HG03460 (cell line): ENCODE measurements at regions not wholly inside any gene's neighbourhood (a gene's known extent, or its start where the extent isn't known, plus 50 kb on each side); places are given as distances from the start of the nearest gene placed in this dataset.
"Not testable (repeated sequence)": the region's sequence is repeated elsewhere in the genome, so short reads cannot be mapped to it uniquely, and the experiment has no call there.

Source experiments
- ATAC-seq: cut with Tn5 transposase; IDR thresholded peaks from one replicate; pipeline ENCODE4 v1.9.1; 2021; ENCODE audit not compliant: unreplicated experiment

DNA sequence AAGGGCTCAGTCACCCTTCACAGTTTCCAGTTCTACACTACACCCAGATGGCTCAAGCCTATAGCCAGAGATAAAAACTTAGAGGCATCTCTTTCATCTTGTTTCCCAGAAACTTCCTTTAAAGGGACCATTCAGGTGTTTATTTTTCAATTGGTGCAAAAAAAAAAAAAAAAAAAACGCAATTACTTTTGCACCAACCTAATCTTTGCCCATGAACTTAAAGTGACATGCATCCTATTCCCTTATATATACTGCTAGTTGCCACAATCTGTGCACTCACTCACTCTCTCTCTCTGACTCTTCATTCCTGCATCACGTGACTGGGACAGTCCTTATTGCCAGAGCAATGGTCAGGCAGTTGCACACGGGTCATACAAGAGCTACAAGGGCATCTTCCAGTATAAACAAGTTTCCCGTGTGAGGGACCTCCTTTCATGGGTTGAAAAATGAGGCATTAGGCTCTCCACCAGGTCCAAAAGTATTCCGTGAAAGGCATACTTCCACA is 789.4 kb downstream of the EPHA4 start:
- no peak for ATAC-seq

- ATAC-seq: no peak
Measured at GRCh38 chr2:220783671-220784070, 788.4 kb downstream of the EPHA4 start.

DNA sequence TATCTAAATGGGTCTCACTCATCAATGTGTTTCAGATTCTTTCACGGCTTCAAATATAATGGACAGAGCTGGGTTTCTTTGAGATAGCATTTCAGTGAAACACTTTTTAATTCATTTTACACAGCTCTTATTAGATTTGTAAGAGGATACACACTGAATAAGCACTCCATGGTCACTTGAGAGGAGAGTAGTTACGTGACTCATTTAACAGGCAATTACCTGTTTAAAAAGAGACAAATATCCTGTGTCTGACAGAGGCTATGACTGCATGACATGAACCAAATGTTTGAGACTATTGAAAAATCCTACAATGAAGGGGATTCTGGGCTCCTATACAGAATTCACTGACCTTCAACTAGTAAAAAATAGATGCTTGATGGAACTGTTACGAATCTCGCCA is 786.9 kb downstream of the EPHA4 start:
- no peak for ATAC-seq

DNA sequence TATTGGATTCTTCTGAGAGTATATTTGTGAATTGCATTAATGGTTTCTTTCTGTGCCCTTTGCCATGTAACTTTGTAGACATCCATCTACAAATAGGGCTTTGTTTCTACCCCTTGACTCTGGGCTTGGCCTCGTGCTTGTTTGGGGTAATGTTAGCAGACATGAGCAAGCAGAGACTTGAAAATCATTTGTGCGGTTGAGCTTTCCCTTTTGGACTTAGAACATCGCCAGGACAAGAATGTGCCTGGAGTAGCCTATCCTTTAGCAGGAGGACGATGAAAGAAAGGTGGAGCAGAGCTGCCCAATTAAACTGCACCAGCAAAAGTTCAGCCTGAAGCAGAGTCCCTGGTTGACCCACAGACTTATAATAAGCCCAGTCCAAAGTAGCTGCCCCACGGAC is 785.9 kb downstream of the EPHA4 start:
- no peak for ATAC-seq

- ATAC-seq: no peak
Measured at GRCh38 chr2:220787251-220787650, 784.9 kb downstream of the EPHA4 start.

- no peak for ATAC-seq
Measured at GRCh38 chr2:220789961-220790360, 782.1 kb downstream of the EPHA4 start.

DNA sequence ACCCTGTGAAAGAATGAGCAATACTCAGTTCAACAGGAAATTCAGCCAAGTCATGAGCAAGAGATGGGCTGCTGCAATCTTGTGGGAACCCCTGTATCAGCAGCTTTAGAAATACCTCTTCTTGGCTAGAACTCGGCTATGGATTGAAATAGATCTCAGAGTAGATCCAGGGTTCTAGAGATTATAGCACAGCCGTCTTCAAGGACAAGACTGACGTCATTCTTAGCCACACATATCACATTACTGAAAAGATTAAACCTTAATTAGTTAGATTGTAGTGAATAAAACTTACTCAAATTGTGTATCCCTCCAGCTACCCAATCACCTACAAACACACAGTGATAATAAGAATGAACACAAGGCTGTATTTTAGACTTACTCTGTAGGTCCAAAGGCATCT is 776.4 kb downstream of the EPHA4 start:
- no peak for ATAC-seq

GRCh38 chr2:220811115-220811514 is 761.0 kb downstream of the EPHA4 start:
- ATAC-seq: no peak

- ATAC-seq: no peak
Measured at GRCh38 chr2:220811952-220812570, 760.0 kb downstream of the EPHA4 start.

DNA sequence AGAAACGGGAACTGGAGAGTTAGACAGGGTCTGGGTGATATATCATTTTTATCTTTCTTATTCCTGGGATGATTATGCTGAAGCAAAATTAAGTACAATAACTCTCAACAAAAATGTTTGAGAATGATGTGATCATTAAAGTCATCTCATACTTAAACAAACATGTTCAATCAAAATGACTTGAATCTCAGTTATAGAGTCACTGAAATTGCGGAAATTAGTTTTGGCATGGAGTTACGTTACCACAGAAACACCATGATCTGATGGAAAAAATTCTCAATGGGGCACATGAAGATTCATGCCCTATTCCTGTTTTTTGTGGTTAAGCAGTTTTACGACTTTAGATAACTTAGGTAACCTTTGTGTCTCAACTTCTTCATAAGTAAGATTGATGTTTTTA is 757.7 kb downstream of the EPHA4 start:
- no peak for ATAC-seq

- ATAC-seq: no peak
Measured at GRCh38 chr2:220815698-220816097, 756.4 kb downstream of the EPHA4 start.

- ATAC-seq: no peak
Measured at GRCh38 chr2:220821683-220822082, 750.4 kb downstream of the EPHA4 start.

GRCh38 chr2:220823590-220823989 is 748.5 kb downstream of the EPHA4 start:
- ATAC-seq: not testable (repeated sequence)

GRCh38 chr2:220833446-220833845 is 738.7 kb downstream of the EPHA4 start:
- no peak for ATAC-seq

GRCh38 chr2:220835583-220835982 is 736.5 kb downstream of the EPHA4 start:
- no peak for ATAC-seq

GRCh38 chr2:220837226-220837625 is 734.9 kb downstream of the EPHA4 start:
- ATAC-seq: no peak

DNA sequence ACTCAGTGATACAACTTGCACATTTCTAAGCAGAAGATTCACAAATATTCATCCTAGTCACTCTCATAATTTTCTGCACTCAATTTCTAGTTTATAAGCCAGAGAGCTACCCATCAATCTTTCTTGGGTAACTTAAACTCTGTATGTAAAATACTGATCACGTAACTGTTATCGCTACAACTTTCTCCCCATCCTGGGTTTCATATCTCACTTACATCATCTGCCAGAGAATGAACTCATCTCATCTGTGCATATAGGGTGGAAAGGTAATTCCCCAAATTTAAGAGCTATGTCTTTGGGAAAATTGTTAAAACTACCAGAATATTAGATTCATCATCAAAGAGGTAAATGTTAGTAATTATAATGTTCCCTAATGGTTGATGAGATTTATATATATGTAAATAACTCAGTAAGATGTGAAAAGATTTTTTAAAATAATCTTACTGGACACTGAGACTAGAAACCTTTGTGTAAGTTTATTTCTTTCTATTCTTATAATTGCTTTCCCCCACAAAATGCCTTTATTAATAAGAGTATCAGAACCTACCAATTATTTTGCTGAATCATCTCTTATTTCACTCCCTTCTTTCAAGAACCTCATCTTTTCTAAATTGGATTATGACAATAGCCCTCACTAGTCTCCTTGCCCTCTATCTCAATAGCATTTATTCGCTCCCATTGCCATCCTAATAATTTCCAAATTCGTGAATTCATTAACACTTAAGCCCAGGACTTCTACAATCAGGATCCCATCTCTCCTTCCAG is 729.0 kb downstream of the EPHA4 start:
- ATAC-seq: no peak

GRCh38 chr2:220845766-220846273 is 726.3 kb downstream of the EPHA4 start:
- ATAC-seq: no peak

DNA sequence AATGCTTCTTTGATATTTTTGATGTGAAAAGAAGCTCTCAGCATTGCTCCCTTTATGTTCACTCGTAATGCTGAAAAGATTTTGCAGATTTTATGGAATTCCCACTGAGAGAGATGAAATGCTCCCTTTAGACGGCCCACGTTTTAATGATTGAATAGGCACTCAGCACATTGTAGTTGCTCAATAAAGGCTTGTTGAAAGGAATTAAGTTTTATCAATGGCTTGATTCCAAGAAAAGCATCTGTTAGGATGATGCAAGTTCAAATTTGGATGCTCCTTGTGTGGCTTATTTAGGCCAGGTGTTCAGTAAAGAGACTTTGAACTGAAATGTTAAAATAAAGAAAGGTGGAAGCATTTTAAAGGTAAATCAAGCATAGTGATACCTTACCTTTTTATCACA is 725.1 kb downstream of the EPHA4 start:
- no peak for ATAC-seq

GRCh38 chr2:220847589-220847988 is 724.5 kb downstream of the EPHA4 start:
- ATAC-seq: no peak

DNA sequence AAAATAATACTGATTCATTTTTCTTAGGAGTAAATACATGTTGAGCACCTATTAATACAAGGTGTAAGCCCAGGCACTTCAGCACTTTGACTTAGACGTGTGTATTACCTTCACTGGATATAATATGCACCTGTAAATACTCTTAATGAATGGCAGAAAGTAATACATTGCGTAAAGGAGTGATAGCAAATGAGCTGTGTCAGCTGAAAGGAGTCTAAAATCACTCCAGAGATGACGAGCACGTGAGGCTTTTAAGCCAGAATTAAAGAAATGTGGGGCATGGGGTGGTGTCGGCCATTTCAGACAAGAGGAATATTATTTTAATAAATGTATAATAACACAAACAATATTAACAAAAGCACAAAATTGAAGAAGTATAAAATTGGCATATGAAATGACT is 722.7 kb downstream of the EPHA4 start:
- ATAC-seq: no peak

GRCh38 chr2:220850116-220850515 is 722.0 kb downstream of the EPHA4 start:
- no peak for ATAC-seq
